ENCODE measurements at regions not wholly inside any gene's neighbourhood (a gene's known extent, or its start where the extent isn't known, plus 50 kb on each side); places are given as distances from the start of the nearest gene placed in this dataset.
"Not testable (repeated sequence)": the region's sequence is repeated elsewhere in the genome, so short reads cannot be mapped to it uniquely, and the experiment has no call there.

GRCh38 chr14:105853907-105854599, 327.7 kb downstream of the TMEM121 start:
- no peak for DNase-seq (ENCODE audit: extremely low read depth in 1 of 11, low read depth in 9 of 11, low spot score in 4 of 11)

GRCh38 chr14:105854600-105855245, 328.3 kb downstream of the TMEM121 start:
- no peak for DNase-seq (ENCODE audit: extremely low read depth in 1 of 11, low read depth in 9 of 11, low spot score in 4 of 11)

GRCh38 chr14:105855246-105855892, 329.0 kb downstream of the TMEM121 start:
- no peak for DNase-seq (ENCODE audit: extremely low read depth in 1 of 11, low read depth in 9 of 11, low spot score in 4 of 11)

- no peak for DNase-seq (ENCODE audit: extremely low read depth in 1 of 11, low read depth in 9 of 11, low spot score in 4 of 11)
Observed at GRCh38 chr14:105855893-105856675, 329.7 kb downstream of the TMEM121 start.

GRCh38 chr14:105856676-105857219, 330.4 kb downstream of the TMEM121 start:
- no peak for DNase-seq (ENCODE audit: extremely low read depth in 1 of 11, low read depth in 9 of 11, low spot score in 4 of 11)

GRCh38 chr14:105857220-105857825, 330.9 kb downstream of the TMEM121 start:
- no peak for DNase-seq (ENCODE audit: extremely low read depth in 1 of 11, low read depth in 9 of 11, low spot score in 4 of 11)

GRCh38 chr14:105857826-105858675, 331.7 kb downstream of the TMEM121 start:
- no peak for DNase-seq (ENCODE audit: extremely low read depth in 1 of 11, low read depth in 9 of 11, low spot score in 4 of 11)

GRCh38 chr14:105858676-105859025, 332.3 kb downstream of the TMEM121 start:
- DNase-seq (ENCODE audit: extremely low read depth in 1 of 11, low read depth in 9 of 11, low spot score in 4 of 11), result no peak

- not testable (repeated sequence) for DNase-seq (ENCODE audit: extremely low read depth in 1 of 11, low read depth in 9 of 11, low spot score in 4 of 11)
Observed at GRCh38 chr14:105859073-105859716, 332.8 kb downstream of the TMEM121 start.

GRCh38 chr14:105859717-105860614, 333.6 kb downstream of the TMEM121 start:
- DNase-seq (ENCODE audit: extremely low read depth in 1 of 11, low read depth in 9 of 11, low spot score in 4 of 11), result no peak

- no peak for DNase-seq (ENCODE audit: extremely low read depth in 1 of 11, low read depth in 9 of 11, low spot score in 4 of 11)
Observed at GRCh38 chr14:105860615-105861580, 334.5 kb downstream of the TMEM121 start.

- DNase-seq (ENCODE audit: extremely low read depth in 1 of 11, low read depth in 9 of 11, low spot score in 4 of 11), result no peak
Observed at GRCh38 chr14:105861985-105862465, 335.6 kb downstream of the TMEM121 start.

GRCh38 chr14:105862581-105863239, 336.3 kb downstream of the TMEM121 start:
- no peak for DNase-seq (ENCODE audit: extremely low read depth in 1 of 11, low read depth in 9 of 11, low spot score in 4 of 11)

- no peak for DNase-seq (ENCODE audit: extremely low read depth in 1 of 11, low read depth in 9 of 11, low spot score in 4 of 11)
Observed at GRCh38 chr14:105863296-105864108, 337.1 kb downstream of the TMEM121 start.

Measured in renal cortex interstitium (tissue), 11 donors.